Peyer's patch (tissue), 4 donors: ENCODE measurements at regions not wholly inside any gene's neighbourhood (a gene's known extent, or its start where the extent isn't known, plus 50 kb on each side); places are given as distances from the start of the nearest gene placed in this dataset.

Experiments
- DNase-seq, 3 donors: peaks; one replicate each; pipeline ENCODE4 v3.0.0-alpha.2; 2017 to 2019
- H3K27ac ChIP-seq, 4 donors: fragments of 200-600 bp; sonication (generic); one replicate each; pipeline ENCODE4 v1.5.1; 2016 to 2019
- H3K27me3 ChIP-seq, 2 donors: fragments of 200-600 bp; sonication (generic); one replicate each; pipeline ENCODE4 v1.5.1; 2019
- H3K36me3 ChIP-seq, 3 donors: fragments of 200-600 bp; sonication (generic); one replicate each; pipeline ENCODE4 v1.5.1; 2016 to 2019
- H3K4me1 ChIP-seq, 4 donors: fragments of 200-600 bp; sonication (generic); one replicate each; pipeline ENCODE4 v1.5.1; 2016 to 2019
- H3K4me3 ChIP-seq, 4 donors: fragments of 200-600 bp; sonication (generic); 1 replicate in 3 of 4; 2 replicates in 1 of 4; pipeline ENCODE4 v1.5.1; 2016 to 2019; ENCODE audit warnings: mild to moderate bottlenecking in 1 of 4
- H3K9me3 ChIP-seq, 4 donors: fragments of 200-600 bp; sonication (generic); one replicate each; pipeline ENCODE4 v1.5.1; 2016 to 2019; ENCODE audit warnings: mild to moderate bottlenecking in 1 of 4
- CTCF ChIP-seq, 6 experiments: fragments of 450-650 bp in 4 of 6; fragments of 200-600 bp in 2 of 6; sonication (generic) in 1 of 6; IDR thresholded peaks; one replicate each; pipeline ENCODE4 v1.5.1; 2017 to 2019; ENCODE audit warnings: antibody characterized with exemption in 6 of 6, mild to moderate bottlenecking in 3 of 6, moderate library complexity in 1 of 6
- POLR2A ChIP-seq, 2 donors: fragments of 450-650 bp; IDR thresholded peaks; one replicate each; pipeline ENCODE4 v1.5.1; 2017; ENCODE audit warnings: antibody characterized with exemption in 2 of 2, mild to moderate bottlenecking in 2 of 2, moderate library complexity in 2 of 2

GRCh38 chrX:39688576-39689375, 409.0 kb downstream of the BCOR start:
- peak overlapping the region; percentile 22 to 53 (median 40) for H3K4me3 ChIP-seq

GRCh38 chrX:39689376-39690104, 408.2 kb downstream of the BCOR start:
- DNase-seq = no peak
- no peaks in the 10 kb centered on the region for H3K9me3 ChIP-seq
- H3K4me1 ChIP-seq = peaks cover 0 to 18% (median 0%) of the 10 kb centered on the region in 4 donors
- TF ChIP-seq CTCF (IDR thresholded peaks at IDR 0.05) (no peak), POLR2A (IDR thresholded peaks at IDR 0.05) (no peak)
- no peaks in the 10 kb centered on the region for H3K27me3 ChIP-seq
- peak overlapping the region; percentile 22 to 53 (median 40) for H3K4me3 ChIP-seq
- no peaks in the 10 kb centered on the region for H3K36me3 ChIP-seq
- peak overlapping the region in 3 of 4 donors; percentile 25 to 54 (median 48) for H3K27ac ChIP-seq

More at GRCh38 chrX:39688576-39689375, 409.0 kb downstream of the BCOR start:
- no peak for TF ChIP-seq POLR2A (IDR thresholded peaks at IDR 0.05)
- no peak for TF ChIP-seq CTCF (IDR thresholded peaks at IDR 0.05)
- Histone ChIP-seq H3K27ac (peak overlapping the region in 3 of 4 donors; percentile 25 to 54 (median 48)), H3K36me3 (no peaks in the 10 kb centered on the region), H3K9me3 (no peaks in the 10 kb centered on the region), H3K4me1 (peaks cover 0 to 18% (median 0%) of the 10 kb centered on the region in 4 donors), H3K27me3 (no peaks in the 10 kb centered on the region)
- peak in 2 of 3 donors; percentile 61 to 77 for DNase-seq

GRCh38 chrX:39690541-39691415, 407.0 kb downstream of the BCOR start:
- DNase-seq = no peak
- Histone ChIP-seq H3K4me1 (peaks cover 0 to 18% (median 0%) of the 10 kb centered on the region in 4 donors), H3K4me3 (no peak overlapping the region), H3K9me3 (no peaks in the 10 kb centered on the region), H3K36me3 (no peaks in the 10 kb centered on the region), H3K27me3 (no peaks in the 10 kb centered on the region), H3K27ac (no peak overlapping the region)
- TF ChIP-seq POLR2A (IDR thresholded peaks at IDR 0.05) (no peak), CTCF (IDR thresholded peaks at IDR 0.05) (no peak)

GRCh38 chrX:39691724-39692123, 406.0 kb downstream of the BCOR start:
- no peak overlapping the region for H3K27ac ChIP-seq
- DNase-seq = no peak
- TF ChIP-seq POLR2A (IDR thresholded peaks at IDR 0.05) (no peak), CTCF (IDR thresholded peaks at IDR 0.05) (no peak)
- H3K4me1 ChIP-seq = peaks cover 0 to 18% (median 0%) of the 10 kb centered on the region in 4 donors
- no peaks in the 10 kb centered on the region for H3K36me3 ChIP-seq
- H3K9me3 ChIP-seq = no peaks in the 10 kb centered on the region
- no peak overlapping the region for H3K4me3 ChIP-seq
- H3K27me3 ChIP-seq = no peaks in the 10 kb centered on the region

- TF ChIP-seq CTCF (IDR thresholded peaks at IDR 0.05) (no peak), POLR2A (IDR thresholded peaks at IDR 0.05) (no peak)
- H3K27me3 ChIP-seq = no peaks in the 10 kb centered on the region
- DNase-seq = no peak
Observed at GRCh38 chrX:39692796-39693195, 405.0 kb downstream of the BCOR start.

More at GRCh38 chrX:39692796-39693195, 405.0 kb downstream of the BCOR start:
- H3K4me1 ChIP-seq = peaks cover 0 to 18% (median 0%) of the 10 kb centered on the region in 4 donors
- H3K9me3 ChIP-seq = no peaks in the 10 kb centered on the region
- H3K27ac ChIP-seq = no peak overlapping the region
- no peaks in the 10 kb centered on the region for H3K36me3 ChIP-seq
- no peak overlapping the region for H3K4me3 ChIP-seq
